ENCODE measurements at regions not wholly inside any gene's neighbourhood (a gene's known extent, or its start where the extent isn't known, plus 50 kb on each side); places are given as distances from the start of the nearest gene placed in this dataset.
"Not testable (repeated sequence)": the region's sequence is repeated elsewhere in the genome, so short reads cannot be mapped to it uniquely, and the experiment has no call there.

- H3K36me3 ChIP-seq: no peaks in the 10 kb centered on the region
- DNase-seq: no peak
- no peak overlapping the region for H3K4me3 ChIP-seq
- H3K27me3 ChIP-seq (ENCODE audit: low read depth): no peaks in the 10 kb centered on the region
- H3K9me3 ChIP-seq: peaks cover 5% of the 10 kb centered on the region
- no peaks in the 10 kb centered on the region for H3K4me1 ChIP-seq
- ATAC-seq: no peak
- intact Hi-C loops (cut with DNase I): no loop called here
- TF ChIP-seq, protein P1, sequence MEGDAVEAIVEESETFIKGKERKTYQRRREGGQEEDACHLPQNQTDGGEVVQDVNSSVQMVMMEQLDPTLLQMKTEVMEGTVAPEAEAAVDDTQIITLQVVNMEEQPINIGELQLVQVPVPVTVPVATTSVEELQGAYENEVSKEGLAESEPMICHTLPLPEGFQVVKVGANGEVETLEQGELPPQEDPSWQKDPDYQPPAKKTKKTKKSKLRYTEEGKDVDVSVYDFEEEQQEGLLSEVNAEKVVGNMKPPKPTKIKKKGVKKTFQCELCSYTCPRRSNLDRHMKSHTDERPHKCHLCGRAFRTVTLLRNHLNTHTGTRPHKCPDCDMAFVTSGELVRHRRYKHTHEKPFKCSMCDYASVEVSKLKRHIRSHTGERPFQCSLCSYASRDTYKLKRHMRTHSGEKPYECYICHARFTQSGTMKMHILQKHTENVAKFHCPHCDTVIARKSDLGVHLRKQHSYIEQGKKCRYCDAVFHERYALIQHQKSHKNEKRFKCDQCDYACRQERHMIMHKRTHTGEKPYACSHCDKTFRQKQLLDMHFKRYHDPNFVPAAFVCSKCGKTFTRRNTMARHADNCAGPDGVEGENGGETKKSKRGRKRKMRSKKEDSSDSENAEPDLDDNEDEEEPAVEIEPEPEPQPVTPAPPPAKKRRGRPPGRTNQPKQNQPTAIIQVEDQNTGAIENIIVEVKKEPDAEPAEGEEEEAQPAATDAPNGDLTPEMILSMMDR (IDR thresholded peaks at IDR 0.05): no peak
- H3K27ac ChIP-seq: no peak overlapping the region
These were observed 969.9 kb upstream of the CITED2 start for GRCh38 chr6:140344142-140344913.

DNA sequence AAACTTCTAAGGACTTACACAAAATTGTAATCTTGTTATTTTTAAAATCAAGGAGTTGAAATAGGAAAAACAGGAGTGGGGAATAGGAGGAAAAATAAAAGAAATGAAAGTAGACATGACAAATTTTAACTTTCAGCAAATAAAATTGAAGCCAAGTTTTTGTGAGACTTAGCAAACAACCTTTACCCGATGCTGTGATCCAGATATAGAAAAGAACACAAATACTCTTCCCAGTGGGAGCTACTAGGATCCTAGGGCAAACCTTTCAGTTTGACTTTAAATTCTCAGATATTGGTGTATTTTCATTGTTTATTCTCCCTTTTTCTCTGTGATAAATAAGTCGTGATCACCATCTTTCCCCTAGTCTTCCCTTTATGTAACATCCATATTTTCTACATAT lies 968.7 kb upstream of the CITED2 start:
- intact Hi-C loops (cut with DNase I): no loop called here
- no peaks in the 10 kb centered on the region for H3K36me3 ChIP-seq

DNA sequence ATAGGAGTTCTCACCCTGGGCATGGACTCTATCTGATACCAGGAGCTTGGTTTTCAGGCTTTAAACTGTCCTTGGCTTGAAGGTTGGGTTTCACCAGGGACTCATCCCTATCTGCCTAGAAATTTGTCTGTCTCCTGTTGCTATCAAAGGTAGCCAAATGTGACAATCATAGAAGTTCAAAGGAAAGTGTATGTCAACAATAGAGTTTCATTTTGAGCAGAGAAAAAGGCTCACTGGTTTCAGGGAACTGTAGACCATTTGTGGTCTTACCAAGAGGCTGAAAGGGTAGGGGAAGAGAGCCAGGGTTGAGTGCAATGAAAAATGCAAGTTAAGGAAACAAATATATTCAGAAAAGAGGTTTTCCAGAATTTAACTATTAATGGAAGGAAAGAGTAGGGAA lies 966.8 kb upstream of the CITED2 start:
- DNase-seq: no peak
- ATAC-seq: no peak
- H3K4me1 ChIP-seq: no peaks in the 10 kb centered on the region
- H3K4me3 ChIP-seq: no peak overlapping the region
- intact Hi-C loops (cut with DNase I): no loop called here
- H3K27me3 ChIP-seq (ENCODE audit: low read depth): no peaks in the 10 kb centered on the region
- H3K36me3 ChIP-seq: no peaks in the 10 kb centered on the region
- TF ChIP-seq, protein P1 (IDR thresholded peaks at IDR 0.05): no peak
- peaks cover 5% of the 10 kb centered on the region for H3K9me3 ChIP-seq
- H3K27ac ChIP-seq: no peak overlapping the region

More for the DNA sequence above, 968.7 kb upstream of the CITED2 start:
- H3K4me1 ChIP-seq: no peaks in the 10 kb centered on the region
- TF ChIP-seq, protein P1 (IDR thresholded peaks at IDR 0.05): no peak
- peaks cover 5% of the 10 kb centered on the region for H3K9me3 ChIP-seq
- DNase-seq (no peak), ATAC-seq (no peak)
- H3K27ac ChIP-seq: no peak overlapping the region
- H3K27me3 ChIP-seq (ENCODE audit: low read depth): no peaks in the 10 kb centered on the region
- no peak overlapping the region for H3K4me3 ChIP-seq

DNA sequence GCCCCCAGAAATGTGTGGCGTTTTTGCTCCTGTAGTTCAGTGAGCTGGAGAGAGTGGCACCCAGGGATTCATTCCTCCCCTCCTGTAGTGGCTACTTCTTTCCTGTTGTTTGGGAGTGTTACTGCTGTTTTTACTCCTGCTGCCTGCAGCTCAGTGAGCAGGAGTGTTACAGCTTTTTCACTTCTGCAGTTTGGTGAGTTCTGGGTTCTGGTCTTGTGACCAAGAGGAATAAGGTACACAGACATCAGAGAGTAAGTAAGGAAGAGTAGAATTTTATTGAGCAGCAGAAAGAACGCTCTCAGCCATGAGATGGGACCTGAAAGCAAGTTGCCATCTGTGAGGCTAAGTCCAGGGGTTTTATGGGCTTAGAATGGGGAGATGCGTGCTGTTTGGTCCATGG lies 966.3 kb upstream of the CITED2 start:
- Histone ChIP-seq H3K36me3 (no peaks in the 10 kb centered on the region), H3K27me3 (ENCODE audit: low read depth) (no peaks in the 10 kb centered on the region), H3K4me1 (no peaks in the 10 kb centered on the region), H3K4me3 (no peak overlapping the region), H3K9me3 (peaks cover 5% of the 10 kb centered on the region), H3K27ac (no peak overlapping the region)
- intact Hi-C loops (cut with DNase I): no loop called here
- ATAC-seq: no peak
- TF ChIP-seq, protein P1 (IDR thresholded peaks at IDR 0.05): no peak
- no peak for DNase-seq

DNA sequence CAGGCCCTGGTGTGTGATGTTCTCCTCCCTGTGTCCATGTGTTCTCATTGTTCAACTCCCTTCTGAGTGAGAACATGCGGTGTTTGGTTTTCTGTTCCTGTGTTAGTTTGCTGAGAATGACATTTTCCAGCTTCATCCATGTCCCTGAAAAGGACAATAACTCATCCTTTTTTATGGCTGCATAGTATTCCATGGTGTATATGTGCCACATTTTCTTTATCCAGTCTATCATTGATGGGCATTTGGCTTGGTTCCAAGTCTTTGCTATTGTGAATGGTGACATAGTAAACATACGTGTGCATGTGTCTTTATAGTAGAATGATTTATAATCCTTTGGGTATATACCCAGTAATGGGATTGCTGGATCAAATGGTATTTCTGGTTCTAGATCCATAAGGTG lies 964.6 kb upstream of the CITED2 start:
- ATAC-seq; H3K27ac ChIP-seq; DNase-seq; intact Hi-C loops (cut with DNase I); H3K4me1 ChIP-seq; H3K36me3 ChIP-seq; H3K27me3 ChIP-seq (ENCODE audit: low read depth); H3K9me3 ChIP-seq; H3K4me3 ChIP-seq: not testable (repeated sequence)

GRCh38 chr6:140321891-140322290 lies 947.4 kb upstream of the CITED2 start:
- no peak overlapping the region for H3K4me3 ChIP-seq
- no peak for ATAC-seq
- H3K36me3 ChIP-seq: no peaks in the 10 kb centered on the region
- intact Hi-C loops (cut with DNase I): no loop called here
- TF ChIP-seq, protein P1 (IDR thresholded peaks at IDR 0.05): no peak
- H3K27ac ChIP-seq: no peak overlapping the region
- peaks cover 25% of the 10 kb centered on the region for H3K4me1 ChIP-seq
- no peaks in the 10 kb centered on the region for H3K27me3 ChIP-seq (ENCODE audit: low read depth)
- H3K9me3 ChIP-seq: peaks cover 6% of the 10 kb centered on the region
- DNase-seq: no peak

Measured in lower lobe of right lung (tissue), 2 donors.